ENCODE measurements at regions not wholly inside any gene's neighbourhood (a gene's known extent, or its start where the extent isn't known, plus 50 kb on each side); places are given as distances from the start of the nearest gene placed in this dataset.

DNA sequence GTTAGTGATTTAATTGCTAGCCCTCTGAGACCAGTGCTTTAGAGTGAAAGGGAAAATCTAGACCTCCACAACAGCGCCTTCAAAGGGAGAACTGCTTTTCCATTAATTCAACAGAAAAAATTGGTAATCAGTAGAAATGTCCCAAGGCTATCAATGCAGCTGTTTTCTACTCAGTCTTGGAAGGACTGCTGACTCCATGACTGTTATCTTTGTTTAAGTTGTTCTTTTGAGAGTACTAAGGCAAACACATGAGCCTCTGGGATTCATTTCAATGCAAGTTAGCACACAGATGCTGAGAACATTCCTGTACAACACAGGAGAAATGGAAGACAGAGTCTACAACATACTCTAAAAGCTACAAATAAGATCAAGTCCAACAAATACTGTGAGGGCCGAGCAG lies 301.7 kb upstream of the PTCHD4 start:
- TF ChIP-seq, protein P1, sequence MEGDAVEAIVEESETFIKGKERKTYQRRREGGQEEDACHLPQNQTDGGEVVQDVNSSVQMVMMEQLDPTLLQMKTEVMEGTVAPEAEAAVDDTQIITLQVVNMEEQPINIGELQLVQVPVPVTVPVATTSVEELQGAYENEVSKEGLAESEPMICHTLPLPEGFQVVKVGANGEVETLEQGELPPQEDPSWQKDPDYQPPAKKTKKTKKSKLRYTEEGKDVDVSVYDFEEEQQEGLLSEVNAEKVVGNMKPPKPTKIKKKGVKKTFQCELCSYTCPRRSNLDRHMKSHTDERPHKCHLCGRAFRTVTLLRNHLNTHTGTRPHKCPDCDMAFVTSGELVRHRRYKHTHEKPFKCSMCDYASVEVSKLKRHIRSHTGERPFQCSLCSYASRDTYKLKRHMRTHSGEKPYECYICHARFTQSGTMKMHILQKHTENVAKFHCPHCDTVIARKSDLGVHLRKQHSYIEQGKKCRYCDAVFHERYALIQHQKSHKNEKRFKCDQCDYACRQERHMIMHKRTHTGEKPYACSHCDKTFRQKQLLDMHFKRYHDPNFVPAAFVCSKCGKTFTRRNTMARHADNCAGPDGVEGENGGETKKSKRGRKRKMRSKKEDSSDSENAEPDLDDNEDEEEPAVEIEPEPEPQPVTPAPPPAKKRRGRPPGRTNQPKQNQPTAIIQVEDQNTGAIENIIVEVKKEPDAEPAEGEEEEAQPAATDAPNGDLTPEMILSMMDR (IDR thresholded peaks at IDR 0.05), result no peak
- no peak for TF ChIP-seq POLR2A (IDR thresholded peaks at IDR 0.05)
- TF ChIP-seq POLR2AphosphoS5 (IDR thresholded peaks at IDR 0.05), result no peak
